ENCODE measurements at regions not wholly inside any gene's neighbourhood (a gene's known extent, or its start where the extent isn't known, plus 50 kb on each side); places are given as distances from the start of the nearest gene placed in this dataset.

DNA sequence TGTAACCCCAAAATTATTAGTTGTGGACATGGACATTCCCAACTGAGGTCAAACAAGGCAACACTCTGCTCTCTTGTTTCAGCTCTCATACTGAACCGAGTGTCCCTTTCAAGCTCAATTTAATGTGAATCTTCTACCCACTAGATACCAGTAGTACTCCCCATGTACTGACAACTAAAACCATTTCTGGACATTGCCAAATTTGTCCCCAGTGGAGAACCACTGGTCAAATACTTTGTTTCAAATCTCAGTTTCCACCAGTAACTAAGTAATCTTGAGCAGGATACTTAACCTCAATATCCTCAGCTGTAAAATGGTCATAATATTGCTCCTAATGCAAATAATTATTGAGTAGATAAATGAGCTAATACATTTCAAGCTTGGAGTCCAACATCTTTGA, 566.0 kb downstream of the ZIC1 start:
- BruUV-seq (replicated peaks): no TSS peak
- TF ChIP-seq, protein P1, sequence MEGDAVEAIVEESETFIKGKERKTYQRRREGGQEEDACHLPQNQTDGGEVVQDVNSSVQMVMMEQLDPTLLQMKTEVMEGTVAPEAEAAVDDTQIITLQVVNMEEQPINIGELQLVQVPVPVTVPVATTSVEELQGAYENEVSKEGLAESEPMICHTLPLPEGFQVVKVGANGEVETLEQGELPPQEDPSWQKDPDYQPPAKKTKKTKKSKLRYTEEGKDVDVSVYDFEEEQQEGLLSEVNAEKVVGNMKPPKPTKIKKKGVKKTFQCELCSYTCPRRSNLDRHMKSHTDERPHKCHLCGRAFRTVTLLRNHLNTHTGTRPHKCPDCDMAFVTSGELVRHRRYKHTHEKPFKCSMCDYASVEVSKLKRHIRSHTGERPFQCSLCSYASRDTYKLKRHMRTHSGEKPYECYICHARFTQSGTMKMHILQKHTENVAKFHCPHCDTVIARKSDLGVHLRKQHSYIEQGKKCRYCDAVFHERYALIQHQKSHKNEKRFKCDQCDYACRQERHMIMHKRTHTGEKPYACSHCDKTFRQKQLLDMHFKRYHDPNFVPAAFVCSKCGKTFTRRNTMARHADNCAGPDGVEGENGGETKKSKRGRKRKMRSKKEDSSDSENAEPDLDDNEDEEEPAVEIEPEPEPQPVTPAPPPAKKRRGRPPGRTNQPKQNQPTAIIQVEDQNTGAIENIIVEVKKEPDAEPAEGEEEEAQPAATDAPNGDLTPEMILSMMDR (IDR thresholded peaks at IDR 0.05): no peak
- TF ChIP-seq SIN3A (IDR thresholded peaks at IDR 0.05; ENCODE audit: borderline replicate concordance, insufficient read depth, low read depth, low read length) (no peak), TCF7L2 (IDR thresholded peaks at IDR 0.05; ENCODE audit: low read depth, low read length) (no peak), POLR2AphosphoS5 (IDR thresholded peaks at IDR 0.05; ENCODE audit: low read depth, low read length) (no peak)
- TF ChIP-seq, protein P2, sequence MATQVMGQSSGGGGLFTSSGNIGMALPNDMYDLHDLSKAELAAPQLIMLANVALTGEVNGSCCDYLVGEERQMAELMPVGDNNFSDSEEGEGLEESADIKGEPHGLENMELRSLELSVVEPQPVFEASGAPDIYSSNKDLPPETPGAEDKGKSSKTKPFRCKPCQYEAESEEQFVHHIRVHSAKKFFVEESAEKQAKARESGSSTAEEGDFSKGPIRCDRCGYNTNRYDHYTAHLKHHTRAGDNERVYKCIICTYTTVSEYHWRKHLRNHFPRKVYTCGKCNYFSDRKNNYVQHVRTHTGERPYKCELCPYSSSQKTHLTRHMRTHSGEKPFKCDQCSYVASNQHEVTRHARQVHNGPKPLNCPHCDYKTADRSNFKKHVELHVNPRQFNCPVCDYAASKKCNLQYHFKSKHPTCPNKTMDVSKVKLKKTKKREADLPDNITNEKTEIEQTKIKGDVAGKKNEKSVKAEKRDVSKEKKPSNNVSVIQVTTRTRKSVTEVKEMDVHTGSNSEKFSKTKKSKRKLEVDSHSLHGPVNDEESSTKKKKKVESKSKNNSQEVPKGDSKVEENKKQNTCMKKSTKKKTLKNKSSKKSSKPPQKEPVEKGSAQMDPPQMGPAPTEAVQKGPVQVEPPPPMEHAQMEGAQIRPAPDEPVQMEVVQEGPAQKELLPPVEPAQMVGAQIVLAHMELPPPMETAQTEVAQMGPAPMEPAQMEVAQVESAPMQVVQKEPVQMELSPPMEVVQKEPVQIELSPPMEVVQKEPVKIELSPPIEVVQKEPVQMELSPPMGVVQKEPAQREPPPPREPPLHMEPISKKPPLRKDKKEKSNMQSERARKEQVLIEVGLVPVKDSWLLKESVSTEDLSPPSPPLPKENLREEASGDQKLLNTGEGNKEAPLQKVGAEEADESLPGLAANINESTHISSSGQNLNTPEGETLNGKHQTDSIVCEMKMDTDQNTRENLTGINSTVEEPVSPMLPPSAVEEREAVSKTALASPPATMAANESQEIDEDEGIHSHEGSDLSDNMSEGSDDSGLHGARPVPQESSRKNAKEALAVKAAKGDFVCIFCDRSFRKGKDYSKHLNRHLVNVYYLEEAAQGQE (IDR thresholded peaks at IDR 0.05; ENCODE audit: insufficient read depth in 1 of 2, low read depth in 2 of 2, low read length in 1 of 2): no peak
- DNase-seq (ENCODE audit: low read depth, low spot score): no peak
- ChIA-PET POLR2A (no interaction called here), CTCF (no interaction called here)
- Histone ChIP-seq H3K4me1 (ENCODE audit: control insufficient read depth, insufficient read depth, low read length) (no peaks in the 10 kb centered on the region), H3K36me3 (ENCODE audit: control insufficient read depth, insufficient read depth, low read length) (no peaks in the 10 kb centered on the region), H3K9me3 (ENCODE audit: control insufficient read depth, insufficient read depth, low read depth, low read length) (no peaks in the 10 kb centered on the region), H3K27me3 (ENCODE audit: control insufficient read depth, insufficient read depth, low read length) (no peaks in the 10 kb centered on the region), H3K27ac (ENCODE audit: low read length) (no peak overlapping the region), H3K4me3 (ENCODE audit: low read depth in 2 of 2, low read length in 2 of 2) (no peak overlapping the region)
- in situ Hi-C loops (cut with HindIII; ENCODE audit: low pct_unique_long_range_greater_than_20kb, low sequenced_read_pairs) (no loop called here), intact Hi-C loops (cut with micrococcal nuclease; ENCODE audit: unreplicated experiment) (no loop called here)
- ATAC-seq: no peak

DNA sequence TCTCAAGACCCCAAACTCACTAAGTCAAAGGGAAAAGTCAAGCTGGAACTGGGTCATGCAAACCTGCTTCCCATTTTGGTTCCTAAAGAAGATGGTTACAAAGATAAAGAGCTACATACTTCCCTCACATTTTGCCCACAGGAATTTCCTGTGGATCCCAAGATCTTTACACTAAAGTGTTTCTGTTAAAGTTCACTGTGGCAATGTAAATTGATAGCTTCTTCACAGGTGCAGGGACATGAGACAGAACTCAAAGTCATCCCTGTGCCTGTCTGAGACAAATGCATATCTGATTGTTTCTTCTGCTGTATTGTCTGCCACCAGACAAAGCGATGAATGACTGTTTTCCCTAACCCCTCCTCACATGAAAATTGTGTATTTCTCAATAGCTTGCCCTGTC, 567.8 kb downstream of the ZIC1 start:
- BruUV-seq (replicated peaks): no TSS peak
- no peaks in the 10 kb centered on the region for H3K27me3 ChIP-seq (ENCODE audit: control insufficient read depth, insufficient read depth, low read length)
- no peak overlapping the region for H3K27ac ChIP-seq (ENCODE audit: low read length)
- in situ Hi-C loops (cut with HindIII; ENCODE audit: low pct_unique_long_range_greater_than_20kb, low sequenced_read_pairs): no loop called here
- no peaks in the 10 kb centered on the region for H3K36me3 ChIP-seq (ENCODE audit: control insufficient read depth, insufficient read depth, low read length)
- ChIA-PET POLR2A (no interaction called here), CTCF (no interaction called here)
- intact Hi-C loops (cut with micrococcal nuclease; ENCODE audit: unreplicated experiment): no loop called here
- no peak overlapping the region for H3K4me3 ChIP-seq (ENCODE audit: low read depth in 2 of 2, low read length in 2 of 2)
- no peaks in the 10 kb centered on the region for H3K9me3 ChIP-seq (ENCODE audit: control insufficient read depth, insufficient read depth, low read depth, low read length)
- no peak for ATAC-seq
- TF ChIP-seq POLR2AphosphoS5 (IDR thresholded peaks at IDR 0.05; ENCODE audit: low read depth, low read length): no peak
- TF ChIP-seq, protein P1 (IDR thresholded peaks at IDR 0.05): no peak
- TF ChIP-seq, protein P2 (IDR thresholded peaks at IDR 0.05; ENCODE audit: insufficient read depth in 1 of 2, low read depth in 2 of 2, low read length in 1 of 2): no peak
- no peak for TF ChIP-seq TCF7L2 (IDR thresholded peaks at IDR 0.05; ENCODE audit: low read depth, low read length)
- no peak for TF ChIP-seq SIN3A (IDR thresholded peaks at IDR 0.05; ENCODE audit: borderline replicate concordance, insufficient read depth, low read depth, low read length)
- no peak for DNase-seq (ENCODE audit: low read depth, low spot score)
- H3K4me1 ChIP-seq (ENCODE audit: control insufficient read depth, insufficient read depth, low read length): no peaks in the 10 kb centered on the region

All from Panc1 (cell line).